Occipital lobe (tissue), 1 donor: ENCODE measurements at regions not wholly inside any gene's neighbourhood (a gene's known extent, or its start where the extent isn't known, plus 50 kb on each side); places are given as distances from the start of the nearest gene placed in this dataset.
"Not testable (repeated sequence)": the region's sequence is repeated elsewhere in the genome, so short reads cannot be mapped to it uniquely, and the experiment has no call there.

Source experiments
- DNase-seq: peaks from one replicate; lab custom pipeline; 2025; lab: John Stamatoyannopoulos, UW

DNA sequence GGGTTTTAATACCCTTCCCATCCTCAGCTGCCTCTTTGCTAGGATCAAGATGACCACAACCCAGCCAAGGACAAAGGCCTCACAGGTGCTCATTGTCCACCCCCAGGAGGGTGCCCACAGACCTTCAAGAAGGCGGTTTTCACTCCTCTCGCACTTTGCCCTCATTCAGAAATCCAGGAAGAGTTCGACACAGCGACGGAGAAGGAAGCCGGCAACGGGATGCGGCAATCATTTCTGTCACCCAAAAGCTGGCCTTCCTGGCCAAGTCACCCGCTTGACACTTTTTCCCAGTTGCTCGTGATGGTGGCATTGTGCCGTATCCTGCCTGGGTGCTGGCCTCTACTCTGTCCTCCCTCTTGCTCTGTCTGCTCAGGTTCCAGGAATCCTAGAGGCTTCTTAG is 293.0 kb upstream of the ZNF337 start:
- DNase-seq = not testable (repeated sequence)

DNA sequence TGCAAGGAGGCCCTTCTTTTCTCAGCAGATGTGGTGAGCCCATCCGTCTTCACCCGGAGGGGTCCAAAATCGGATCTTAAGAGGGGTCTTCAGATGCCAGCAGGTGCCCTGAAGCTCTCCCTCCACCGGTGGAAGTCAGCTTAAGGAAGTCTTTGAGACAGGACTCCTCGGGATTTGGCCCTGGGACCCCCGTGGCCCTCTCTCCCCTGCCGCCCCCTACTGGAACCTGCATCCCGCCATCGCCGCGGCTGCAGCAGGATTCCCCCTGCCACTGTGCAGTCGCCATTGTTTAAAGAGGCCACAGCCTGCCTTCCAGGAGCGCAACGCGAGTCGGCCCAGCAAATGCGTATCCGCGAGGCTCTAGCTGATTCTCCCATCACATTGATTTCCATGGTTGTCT is 292.5 kb upstream of the ZNF337 start:
- DNase-seq = no peak

DNA sequence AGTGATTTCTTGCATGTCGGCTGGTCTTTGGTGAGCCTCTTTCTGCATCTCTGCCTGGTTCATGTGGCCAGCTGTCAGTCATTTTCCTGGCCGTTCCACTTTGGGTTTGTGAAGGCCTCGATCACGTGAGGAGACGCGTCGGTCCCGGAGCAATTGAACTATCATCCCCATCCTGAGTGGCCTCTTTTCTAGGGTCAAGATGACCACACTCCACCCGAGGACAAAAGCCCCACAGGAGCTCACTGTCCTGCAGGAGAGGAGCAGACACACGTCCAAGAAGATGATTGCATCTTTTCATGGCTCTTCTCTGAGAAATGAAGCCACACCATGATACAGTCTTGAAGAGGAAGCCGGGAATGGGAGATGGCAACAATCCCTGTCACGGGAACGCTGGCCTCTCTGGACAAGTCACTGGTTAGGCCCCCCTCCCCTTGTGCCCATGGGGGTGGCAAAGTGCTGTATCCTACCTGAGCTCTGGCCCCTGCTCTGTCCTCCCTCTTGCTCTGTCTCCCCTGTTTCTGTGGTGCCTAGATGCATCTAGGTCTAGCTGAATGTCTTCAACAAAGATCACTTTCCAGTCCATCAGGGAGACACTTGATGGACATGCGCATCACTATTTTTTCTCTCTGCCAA is 291.4 kb upstream of the ZNF337 start:
- not testable (repeated sequence) for DNase-seq

DNA sequence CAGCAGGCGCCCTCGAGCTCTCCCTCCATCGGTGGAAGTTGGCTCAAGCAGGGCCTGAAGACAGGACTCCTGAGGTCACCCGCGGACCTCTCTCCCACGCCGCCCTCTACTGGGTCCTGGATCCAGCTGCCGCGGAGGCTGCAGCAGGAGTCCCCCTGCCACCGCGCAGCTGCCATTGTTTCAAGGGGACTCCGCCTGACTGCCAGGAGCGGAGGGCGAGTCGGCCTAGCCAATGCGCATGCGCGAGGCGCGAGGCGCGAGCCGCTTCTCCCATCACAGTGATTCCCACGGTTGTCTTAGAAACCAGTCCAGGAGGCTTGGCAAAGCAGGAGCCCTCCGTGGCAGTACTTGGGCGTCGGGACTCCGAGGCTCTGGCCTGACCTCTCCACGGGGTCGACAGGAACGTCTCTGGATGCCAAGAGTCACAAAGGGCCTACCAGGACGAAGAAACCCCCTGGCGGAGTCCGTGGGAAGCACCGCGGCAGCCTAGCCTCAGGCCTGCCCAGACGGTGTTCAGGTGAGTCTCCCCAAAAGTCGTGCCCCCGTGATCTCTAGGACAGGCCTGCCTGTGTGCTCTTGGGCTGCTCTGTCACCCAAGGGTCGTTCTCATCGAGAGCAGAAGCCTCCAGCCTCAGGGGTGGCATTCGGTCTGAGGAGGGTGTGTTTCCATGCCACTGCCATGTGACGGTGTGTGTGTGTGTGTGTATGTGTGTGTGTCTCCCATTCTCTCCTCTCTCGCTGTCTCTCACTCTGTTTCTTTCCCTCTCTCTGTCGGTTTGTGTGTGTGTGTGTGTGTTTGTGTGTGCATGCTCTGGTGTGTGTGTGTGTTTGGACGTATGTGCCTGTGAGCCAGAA is 290.6 kb upstream of the ZNF337 start:
- no peak for DNase-seq

DNA sequence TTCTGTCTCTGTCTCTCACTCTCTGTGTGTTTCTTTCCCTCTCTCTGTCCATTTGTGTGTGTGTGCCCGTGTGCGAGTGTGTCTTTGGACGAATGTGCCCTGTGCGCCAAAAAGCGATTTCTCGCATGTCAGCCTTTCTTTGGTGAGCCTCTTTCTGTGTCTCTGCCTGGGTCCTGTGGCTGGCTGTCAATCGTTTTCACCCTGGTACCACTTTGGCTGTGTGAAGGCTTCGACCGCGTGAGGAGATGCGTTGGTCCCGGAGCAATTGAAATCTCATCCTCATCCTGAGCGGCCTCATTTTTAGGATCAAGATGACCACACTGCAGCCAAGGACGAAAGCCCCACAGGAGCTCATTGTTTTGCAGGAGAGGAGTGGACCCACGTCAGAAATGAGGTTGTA is 288.9 kb upstream of the ZNF337 start:
- DNase-seq = no peak

DNA sequence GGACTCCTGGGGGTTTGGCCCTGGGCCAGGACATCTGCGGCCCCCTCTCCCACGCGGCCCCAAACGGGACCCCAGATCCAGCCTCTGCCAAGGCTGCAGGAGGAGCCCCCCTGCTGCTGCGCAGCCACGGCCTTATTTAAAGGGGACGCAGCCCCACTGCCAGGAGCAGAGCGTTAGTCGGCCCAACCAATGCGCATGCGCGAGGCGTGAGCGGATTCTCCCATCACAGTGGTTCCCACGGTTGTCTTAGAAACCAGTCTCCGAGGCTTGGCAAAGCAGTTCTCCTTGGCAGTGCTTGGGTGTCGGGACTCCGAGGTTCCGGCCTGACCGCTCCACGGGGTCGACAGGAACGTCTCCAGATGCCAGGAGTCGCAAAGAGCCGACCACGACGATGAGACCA is 288.3 kb upstream of the ZNF337 start:
- DNase-seq = no peak

DNA sequence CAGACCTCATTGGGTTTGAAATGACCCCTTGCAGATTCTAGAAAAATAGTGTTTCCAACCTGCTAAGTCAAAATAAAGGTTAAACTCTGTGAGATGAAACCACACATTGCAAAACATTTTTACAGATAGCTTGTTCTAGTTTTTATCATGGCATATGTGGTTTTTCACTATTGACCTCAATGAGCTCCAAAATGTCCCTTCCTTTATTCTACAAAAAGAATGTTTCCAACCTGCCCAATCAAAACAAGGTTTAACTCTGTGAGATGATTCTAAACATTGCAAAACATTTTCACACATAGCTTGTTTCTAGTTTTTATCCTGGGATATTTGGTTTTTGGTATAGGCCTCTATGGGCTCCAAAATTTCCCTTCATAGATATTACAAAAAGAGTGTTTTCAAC is 286.0 kb upstream of the ZNF337 start:
- not testable (repeated sequence) for DNase-seq

DNA sequence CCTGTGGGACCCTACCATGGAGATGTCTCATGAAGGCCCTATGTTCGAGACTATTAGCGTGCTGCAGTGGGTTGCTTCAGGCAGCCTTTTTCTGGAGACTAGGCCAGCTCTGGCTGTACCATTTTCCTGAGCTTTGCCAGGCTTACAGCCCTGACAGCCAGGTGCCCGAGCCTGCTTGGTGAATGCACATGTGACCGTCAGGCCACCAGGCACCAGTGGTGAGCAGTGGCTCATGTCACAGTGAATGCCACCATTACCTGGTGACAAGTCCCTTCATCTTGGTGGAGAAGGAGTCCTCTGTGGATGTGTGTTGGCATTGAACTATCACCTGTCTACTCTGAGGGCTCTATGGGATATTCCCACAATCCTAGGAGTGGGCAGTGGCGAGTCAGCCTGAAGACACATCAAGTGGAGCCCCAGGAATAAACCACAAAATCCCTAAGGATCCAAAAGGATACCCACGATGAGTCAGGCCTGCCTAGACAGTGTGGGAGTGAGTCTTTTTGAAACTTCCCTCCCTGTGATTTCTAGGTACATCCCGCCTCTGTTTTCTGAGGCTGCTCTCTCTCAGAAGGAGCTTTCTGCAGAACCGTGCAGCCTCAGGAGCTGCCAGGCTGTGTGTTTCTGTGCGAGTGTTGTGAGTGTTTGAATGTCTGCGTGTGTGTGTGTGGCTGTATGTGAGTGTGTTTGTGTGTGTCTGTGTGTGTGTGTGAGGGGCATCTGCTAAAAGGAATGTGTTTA is 282.0 kb upstream of the ZNF337 start:
- not testable (repeated sequence) for DNase-seq

DNA sequence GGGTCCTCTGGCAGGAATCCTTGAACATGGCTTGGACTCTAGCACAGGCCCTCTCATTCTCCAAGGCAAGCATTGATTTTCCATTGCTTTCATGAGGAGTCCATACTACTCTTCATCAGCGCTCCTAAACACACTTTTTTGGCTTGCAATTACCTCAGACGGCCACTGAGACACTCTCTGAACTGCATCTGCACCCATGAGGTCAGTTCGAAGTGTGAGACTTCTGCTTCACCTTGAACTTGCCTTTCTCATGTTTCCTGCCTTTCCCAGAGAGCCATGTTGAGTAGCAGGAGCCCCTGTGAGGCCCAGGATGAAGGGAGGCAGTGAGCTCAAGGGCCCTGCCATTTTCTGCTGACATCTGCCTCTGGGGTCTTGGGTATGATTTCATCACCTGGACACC is 279.2 kb upstream of the ZNF337 start:
- not testable (repeated sequence) for DNase-seq

DNA sequence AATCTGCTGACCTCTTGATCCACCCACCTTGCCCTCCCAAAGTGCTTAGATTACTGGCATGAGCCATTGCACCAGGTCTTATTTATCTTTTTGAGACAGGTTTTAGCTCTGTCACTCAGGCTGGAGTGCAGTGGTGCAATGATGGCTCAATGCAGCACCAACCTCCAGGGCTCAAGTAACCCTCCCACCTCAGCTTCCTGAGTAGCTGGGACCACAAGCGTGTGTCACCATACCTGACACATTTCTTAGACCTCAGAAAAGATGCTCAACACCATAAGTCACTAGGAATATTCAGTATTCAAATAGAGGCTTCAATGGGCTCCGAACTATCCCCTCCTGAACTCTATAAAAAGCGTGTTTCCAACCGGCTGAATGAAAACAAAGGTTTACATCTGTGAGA is 268.6 kb upstream of the ZNF337 start:
- not testable (repeated sequence) for DNase-seq

DNA sequence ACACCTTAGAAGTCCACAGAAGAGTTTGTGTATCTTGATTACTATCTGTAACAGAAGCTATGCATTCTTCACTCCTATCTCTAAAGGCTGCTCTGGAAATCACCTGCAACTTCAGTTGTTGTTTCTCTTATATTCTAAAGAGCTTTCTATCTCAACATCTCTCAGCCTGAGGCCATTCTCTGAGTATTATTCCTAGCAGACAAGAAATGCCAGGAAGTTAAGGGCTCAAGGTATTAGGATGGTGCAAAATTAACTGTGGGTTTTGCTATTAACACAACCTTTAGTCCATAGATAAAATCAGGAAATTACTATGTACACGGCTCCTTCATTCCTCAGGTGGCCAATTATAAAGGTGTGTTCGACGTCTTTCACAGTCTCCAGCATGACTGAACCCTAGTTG is 257.2 kb upstream of the ZNF337 start:
- not testable (repeated sequence) for DNase-seq

DNA sequence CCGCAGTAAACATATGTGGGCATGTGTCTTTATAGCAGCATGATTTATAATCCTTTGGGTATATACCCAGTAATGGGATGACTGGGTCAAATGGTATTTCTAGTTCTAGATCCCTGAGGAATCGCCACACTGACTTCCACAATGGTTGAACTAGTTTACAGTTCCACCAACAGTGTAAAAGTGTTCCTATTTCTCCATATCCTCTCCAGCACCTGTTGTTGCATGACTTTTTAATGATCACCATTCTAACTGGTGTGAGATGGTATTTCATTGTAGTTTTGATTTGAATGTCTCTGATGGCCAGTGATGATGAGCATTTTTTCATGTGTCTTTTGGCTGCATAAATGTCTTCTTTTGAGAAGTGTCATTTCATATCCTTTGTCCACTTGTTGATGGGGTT is 238.6 kb upstream of the ZNF337 start:
- DNase-seq = not testable (repeated sequence)

DNA sequence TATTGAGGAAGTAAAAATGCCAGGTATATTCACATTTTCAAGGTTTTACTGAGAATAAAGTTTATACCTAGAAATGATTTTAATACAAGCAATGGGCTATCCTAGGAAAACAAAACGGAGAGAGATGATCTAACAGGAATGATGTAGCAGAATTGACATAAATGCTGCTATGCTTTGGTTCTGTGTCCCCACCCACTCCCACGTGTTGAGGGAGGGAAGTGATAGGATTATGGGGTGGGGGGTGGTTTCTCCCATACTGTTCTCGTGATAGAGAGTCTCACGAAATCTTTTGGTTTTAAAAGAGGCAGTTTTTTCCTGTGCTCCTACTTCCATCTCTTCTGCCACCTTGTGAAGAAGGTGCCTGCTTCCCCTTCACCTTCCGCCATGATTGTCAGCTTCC is 236.2 kb upstream of the ZNF337 start:
- not testable (repeated sequence) for DNase-seq

DNA sequence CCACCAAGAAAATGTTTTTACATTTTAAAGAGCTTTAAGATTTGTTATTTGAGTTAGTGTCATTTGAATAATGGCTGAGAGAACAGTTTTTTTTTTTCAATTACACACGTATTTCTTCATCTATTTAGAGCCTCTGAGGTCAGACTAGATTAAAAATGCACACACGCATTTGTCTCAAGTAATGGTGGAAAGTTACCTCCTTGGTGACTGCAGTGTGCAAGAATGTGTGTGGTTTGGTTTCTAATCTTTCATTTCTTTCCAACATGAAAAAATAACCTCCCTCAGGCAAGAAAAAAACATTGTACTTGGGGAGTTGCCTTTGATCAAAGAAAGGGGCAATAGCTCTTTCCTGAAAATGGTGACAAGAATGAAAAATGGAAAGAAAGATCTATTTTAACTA is 235.5 kb upstream of the ZNF337 start:
- DNase-seq = not testable (repeated sequence)

DNA sequence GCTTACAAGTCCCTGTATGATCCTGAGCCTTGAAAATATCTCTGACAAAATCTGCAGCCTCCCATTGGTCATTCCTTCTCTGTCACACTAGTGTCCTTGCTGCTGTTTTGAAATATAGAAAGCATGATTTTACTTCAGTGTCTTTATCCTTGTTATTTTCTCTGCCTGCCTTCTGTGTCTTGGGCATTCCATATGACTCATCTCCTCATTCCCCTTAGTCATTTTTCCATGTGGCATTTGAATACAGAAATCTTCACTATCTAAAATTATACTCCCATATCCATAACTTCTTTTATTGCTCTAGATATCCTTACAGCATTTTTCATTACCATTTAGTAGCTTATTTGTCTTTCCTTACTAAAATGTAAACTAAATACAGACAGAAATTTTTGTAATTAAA is 205.7 kb upstream of the ZNF337 start:
- DNase-seq = not testable (repeated sequence)

DNA sequence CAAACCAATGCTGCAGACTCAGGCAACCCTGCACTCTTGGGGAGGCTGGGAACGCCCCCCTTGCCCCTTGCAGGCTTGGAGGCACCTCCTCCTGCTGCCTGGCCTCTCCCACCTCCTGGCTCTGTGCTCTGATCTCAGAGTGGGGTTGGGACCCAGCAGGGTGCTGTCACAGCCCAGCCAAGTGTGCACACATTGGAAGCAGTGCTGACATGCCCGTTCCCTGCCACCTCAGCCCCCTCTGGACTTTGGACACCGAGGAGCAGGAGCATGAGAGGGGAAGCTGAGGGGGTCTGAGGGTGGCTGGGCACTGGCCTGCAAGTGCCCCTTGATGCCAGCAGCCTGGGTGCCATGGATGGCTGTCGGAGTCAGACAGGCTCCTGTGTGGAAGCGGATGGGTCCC is 202.0 kb upstream of the ZNF337 start:
- DNase-seq = not testable (repeated sequence)

DNA sequence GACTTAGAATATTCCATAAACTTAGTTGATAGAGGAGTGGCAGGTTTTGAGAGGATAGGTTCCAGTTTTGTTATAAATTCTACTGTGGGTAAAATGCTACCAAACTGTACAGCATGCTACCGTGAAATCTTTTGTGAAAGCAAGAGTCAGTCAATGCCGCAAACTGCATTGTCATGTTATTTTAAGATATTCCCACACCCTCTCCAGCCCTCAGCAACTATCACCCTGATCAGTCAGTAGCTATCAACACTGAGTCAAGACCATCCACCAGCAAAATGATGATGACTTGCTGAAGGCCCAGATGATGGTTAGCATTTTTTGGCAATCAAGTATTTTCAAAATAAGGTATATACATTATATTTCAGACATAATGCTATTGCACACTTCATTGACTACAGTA is 182.4 kb upstream of the ZNF337 start:
- DNase-seq = not testable (repeated sequence)

DNA sequence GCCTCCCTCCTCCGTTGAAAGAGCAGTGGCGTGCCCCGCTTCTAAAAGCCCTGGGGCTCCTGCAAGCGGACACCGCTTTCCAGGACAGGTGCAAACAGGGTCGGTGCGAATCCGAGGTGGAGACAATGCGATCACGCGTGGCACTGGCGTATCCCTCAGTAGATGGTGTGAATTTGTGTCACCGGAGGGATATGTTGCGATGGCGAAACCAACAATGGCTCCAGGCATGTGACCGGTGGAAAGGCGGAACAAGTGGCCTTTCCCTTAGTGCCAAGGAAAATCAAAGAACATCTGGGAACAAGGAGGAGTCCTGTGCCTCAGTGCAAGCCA is 172.0 kb upstream of the ZNF337 start:
- not testable (repeated sequence) for DNase-seq

DNA sequence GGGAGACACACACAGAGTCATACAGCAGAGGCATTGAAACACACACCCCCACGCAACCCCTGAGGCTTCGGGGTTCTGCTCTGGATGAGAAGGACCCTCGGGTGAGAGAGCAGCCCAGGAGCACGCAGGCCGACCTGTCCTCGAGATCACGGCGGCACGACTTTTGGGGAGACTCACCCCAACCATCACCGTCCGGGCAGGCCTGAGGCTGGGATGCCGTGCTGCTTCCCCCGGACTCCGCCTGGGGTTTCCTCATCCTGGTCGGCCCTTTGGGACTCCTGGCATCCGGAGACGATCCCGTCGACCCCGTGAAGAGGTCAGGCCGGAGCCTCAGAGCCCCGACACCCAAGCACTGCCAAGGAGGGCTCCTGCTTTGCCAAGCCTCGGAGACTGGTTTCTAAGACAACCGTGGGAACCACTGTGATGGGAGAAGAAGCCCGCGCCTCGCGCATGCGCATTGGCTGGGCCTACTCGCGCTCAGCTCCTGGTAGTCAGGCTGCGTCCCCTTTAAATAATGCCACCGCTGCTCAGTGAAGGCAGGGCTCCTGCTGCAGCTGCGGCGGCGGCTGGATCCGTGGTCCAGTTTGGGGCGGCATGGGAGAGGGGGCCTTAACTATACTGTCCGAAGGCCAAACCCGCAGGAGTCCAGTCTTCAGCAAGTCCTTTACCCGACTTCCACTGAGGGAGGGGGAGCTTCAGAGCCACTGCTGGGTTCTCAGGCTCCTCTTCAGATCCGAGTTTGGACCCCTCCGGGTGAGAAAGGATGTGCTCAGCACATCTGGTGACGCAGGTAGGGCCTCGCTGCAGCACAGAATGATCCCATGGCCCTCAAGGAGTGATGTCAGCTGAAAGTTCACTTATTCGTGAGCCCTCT is 171.4 kb upstream of the ZNF337 start:
- peak; percentile 87 for DNase-seq

DNA sequence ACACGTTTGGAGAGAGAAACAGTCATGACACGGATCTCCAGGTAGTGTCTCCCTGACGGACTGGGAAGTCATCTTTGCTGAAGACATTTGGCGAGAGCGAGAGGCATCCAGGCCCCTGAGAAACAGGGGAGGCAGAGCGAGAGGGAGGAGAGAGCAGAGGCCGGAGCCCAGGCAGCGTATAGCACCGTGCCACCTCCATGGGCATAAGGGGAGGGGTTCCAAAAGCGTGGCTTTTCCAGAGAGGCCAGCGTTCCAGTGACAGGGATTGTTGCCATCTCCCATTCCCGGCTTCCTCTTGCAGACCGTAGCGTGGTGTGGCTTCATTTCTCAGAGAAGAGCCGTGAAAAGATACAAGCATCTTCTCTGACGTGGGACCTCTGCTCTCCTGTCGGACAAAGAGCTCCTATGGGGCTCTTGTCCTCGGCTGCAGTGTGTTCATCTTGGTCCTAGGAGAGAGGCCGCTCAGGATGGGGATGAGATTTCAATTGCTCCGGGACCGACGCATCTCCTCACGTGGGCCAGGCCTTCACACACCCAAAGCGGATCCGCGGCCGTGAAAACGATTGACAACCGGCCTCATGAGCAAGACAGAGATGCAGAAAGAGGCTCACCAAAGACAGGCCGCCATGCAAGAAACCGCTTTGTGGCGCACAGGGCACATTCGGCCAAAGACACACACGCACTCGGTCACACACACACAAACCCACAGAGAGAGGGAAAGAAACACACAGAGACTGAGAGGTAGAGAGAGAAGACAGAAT is 170.5 kb upstream of the ZNF337 start:
- DNase-seq = not testable (repeated sequence)
